Gastrocnemius medialis (tissue), 4 donors: ENCODE measurements at regions not wholly inside any gene's neighbourhood (a gene's known extent, or its start where the extent isn't known, plus 50 kb on each side); places are given as distances from the start of the nearest gene placed in this dataset.

Experiments
- CTCF ChIP-seq, 5 experiments: fragments of 450-650 bp in 3 of 5; fragments of 200-600 bp in 2 of 5; sonication (generic) in 2 of 5; IDR thresholded peaks in 4 of 5; conservative IDR thresholded peaks in 1 of 5; 1 replicate in 4 of 5; 2 replicates in 1 of 5; pipeline ENCODE4 v1.5.1; 2016 to 2019; ENCODE audit warnings: antibody characterized with exemption in 5 of 5, mild to moderate bottlenecking in 3 of 5, moderate library complexity in 3 of 5
- POLR2A ChIP-seq, 2 donors: fragments of 450-650 bp; IDR thresholded peaks; one replicate each; pipeline ENCODE4 v1.6.1; 2017; ENCODE audit warnings: antibody characterized with exemption in 2 of 2, mild to moderate bottlenecking in 2 of 2, moderate library complexity in 2 of 2

- no peak for TF ChIP-seq POLR2A (IDR thresholded peaks at IDR 0.05)
- no peak for TF ChIP-seq CTCF (IDR thresholded peaks at IDR 0.05 in 4 of 5, conservative IDR thresholded peaks at IDR 0.05 in 1 of 5)
These were observed 348.9 kb downstream of the TMEM114 start for GRCh38 chr16:8241408-8241807.
